HK-2 (cell line): ENCODE measurements at regions not wholly inside any gene's neighbourhood (a gene's known extent, or its start where the extent isn't known, plus 50 kb on each side); places are given as distances from the start of the nearest gene placed in this dataset.
"Not testable (repeated sequence)": the region's sequence is repeated elsewhere in the genome, so short reads cannot be mapped to it uniquely, and the experiment has no call there.

Experiments
- DNase-seq: peaks from one replicate; pipeline ENCODE4 v3.0.0-alpha.2; 2018; ENCODE audit not compliant: unreplicated experiment

DNA sequence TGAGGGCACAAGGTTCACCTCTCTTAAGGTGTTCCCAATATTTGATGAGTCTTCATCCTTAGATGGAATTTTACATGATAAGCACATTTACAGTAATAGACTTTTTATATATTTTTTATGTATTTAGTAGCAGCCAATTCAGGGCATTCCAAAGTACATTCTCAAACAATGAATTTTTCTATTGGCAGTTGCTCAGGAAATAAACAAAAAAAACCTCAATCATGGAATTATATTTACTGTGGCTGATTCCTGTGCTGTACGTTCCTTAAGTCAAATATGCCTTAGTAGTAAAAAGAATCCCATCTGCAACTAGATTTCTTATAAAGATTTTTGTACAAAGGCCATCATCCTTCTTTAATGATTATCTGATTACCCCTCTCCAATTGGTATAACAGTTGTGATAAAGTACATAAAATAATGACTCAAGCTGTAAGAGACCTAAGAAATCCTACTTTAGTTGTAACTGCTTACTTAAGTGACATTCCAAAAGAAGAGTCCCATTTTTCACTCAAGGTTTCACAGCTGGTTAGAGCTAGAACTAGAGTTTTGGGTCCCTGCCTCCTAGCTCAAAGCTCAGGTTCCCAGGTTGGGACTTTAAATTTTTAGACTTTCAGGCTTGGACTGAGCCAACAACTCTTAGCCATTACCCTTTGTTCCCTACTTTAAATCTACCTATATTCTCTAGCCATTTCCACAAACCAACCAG is 152.7 kb downstream of the FHIP1A start:
- DNase-seq, result no peak

DNA sequence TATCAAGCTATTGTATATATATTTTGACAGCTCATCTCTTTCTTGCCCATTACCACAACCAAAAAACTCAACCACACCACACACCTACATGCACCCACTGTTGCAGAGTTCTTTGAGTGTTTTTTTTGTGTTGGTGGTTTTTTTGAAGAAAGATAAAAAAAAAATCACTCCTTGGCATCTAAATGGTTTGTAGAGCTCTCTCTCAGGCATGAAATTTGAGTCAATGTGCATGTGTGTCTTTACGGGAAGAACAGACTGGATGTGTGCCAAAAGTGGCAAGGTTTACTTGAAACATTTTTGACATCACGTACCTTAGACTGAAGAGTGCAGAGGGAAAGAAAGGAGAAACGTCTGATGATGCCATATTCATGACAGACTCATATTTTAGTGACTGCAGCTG is 154.2 kb downstream of the FHIP1A start:
- no peak for DNase-seq

DNA sequence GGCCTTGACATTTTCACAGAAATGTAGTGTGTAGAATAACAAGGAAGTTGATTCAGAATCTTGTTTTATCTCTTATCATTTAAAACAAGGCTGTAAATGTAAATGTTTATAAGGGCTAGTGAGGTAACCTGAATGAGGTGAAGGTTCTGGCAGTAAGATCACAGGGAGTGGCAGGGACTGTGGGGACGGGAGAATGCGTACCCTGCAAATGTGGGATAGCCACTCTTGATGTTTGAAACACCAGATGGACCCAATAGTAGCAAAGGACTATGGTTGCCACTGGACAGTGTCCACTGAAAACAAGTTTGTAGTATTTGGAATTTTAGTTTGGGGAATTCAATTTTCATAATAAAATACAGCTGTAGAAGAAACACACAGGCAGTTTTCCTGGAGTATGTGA is 155.3 kb downstream of the FHIP1A start:
- no peak for DNase-seq

DNA sequence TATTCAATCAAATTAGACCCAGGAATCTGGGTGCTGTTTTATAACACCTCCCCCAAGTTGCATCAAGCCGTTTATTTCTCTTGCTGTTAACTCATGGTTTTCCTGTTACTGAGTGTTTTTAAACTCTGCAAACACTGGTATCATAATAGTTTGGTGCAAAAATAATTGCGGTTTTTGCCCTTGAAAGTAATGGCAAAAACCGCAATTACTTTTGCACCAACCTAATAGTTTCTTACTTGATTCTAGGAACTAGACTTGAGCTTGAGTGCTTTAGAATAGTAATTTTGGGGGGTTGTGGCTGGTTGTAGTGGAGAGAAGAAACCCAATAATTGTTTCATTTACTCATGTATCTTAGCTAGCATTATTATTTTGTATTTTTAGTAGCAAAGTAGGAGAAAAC is 156.6 kb downstream of the FHIP1A start:
- no peak for DNase-seq

DNA sequence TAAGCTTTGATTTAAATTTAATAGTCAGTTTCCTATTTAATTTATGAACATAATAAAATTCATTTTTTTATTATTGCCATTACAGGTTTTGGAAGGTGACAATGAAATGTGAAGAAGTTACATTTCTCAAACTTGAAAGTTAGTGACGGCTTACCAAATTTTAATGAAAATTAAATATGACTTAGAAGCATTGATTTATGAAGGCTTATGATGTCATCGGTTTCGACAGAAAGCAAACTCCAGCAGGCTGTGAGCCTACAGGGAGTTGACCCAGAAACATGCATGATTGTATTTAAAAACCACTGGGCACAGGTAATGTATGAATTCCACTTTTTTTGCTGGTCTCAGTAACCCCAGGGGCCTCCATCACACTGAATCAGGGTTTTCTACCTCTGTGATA is 157.1 kb downstream of the FHIP1A start:
- DNase-seq, result no peak

DNA sequence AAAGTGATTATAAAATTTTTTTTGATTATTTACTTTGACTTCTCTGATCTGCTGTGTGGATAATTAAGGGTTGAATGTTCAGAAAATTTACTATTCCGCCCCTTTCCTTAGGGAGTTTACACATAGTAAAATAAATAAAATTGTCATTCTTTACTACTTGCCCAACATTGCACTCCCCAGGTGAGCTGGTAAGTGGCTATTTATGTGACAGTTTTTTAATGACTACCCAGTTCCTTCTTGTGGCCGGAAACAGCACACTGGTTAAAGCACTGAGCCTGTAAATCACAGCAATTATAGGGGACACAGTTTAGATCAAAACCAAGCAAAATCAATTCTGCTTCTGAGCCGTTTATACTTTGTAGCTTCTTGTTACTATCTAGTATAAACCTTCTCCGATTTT is 158.1 kb downstream of the FHIP1A start:
- DNase-seq, result no peak

DNA sequence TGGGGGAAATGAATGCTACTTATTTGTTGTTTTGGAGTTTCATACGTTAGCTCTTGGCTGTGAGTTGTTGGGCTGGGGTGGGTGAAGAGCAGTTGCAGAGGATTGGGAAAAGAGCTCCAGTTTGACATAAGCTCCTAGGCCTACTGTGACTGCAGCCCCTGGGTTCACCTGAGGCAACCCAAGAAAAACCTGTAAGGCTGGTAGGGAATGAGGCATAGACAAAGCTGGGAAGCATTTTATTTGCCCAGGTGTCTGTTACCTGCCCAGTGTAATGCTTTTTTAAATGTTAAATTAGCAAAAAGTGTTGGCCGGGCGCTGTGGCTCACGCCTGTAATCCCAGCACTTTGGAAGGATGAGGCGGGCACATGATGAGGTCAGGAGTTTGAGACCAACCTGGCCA is 160.0 kb downstream of the FHIP1A start:
- no peak for DNase-seq

DNA sequence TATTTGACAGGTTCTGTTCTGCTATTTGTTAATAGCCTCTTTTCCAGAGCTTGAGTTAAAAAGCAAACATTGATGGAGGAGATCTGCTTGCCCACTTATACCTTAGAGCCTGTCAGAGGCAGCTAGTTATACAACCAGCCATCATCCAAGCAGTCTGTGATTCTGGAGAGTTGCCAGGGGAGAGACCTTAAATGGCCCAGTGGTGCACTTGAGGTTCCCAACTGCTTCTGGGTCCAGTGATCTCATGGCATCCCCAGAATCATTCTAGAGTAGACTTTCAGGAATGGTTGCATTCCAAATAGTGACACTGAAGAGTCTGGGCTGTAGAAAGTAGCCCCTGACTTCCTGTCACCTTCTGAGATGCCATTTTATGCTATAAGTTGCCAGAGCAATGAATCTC is 160.7 kb downstream of the FHIP1A start:
- no peak for DNase-seq

DNA sequence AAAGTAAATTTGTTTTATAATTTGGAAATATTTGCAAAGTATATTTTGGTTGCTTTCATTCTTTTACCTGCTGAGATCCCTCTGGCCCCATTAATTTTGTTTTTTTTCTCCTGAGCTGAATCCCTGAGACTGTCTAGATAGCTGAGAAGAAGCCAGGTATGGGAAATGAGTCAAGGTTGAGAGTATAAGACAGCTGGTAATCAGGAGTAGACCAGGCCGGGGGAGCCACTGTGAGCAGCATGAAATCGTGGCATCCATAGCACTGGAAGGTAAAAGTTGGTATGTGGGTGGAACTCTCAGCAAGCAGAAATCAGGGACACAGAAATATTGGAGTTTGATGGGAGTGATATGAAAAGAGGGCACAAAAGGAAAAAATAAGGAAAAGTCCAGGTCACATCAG is 164.5 kb downstream of the FHIP1A start:
- DNase-seq, result no peak

DNA sequence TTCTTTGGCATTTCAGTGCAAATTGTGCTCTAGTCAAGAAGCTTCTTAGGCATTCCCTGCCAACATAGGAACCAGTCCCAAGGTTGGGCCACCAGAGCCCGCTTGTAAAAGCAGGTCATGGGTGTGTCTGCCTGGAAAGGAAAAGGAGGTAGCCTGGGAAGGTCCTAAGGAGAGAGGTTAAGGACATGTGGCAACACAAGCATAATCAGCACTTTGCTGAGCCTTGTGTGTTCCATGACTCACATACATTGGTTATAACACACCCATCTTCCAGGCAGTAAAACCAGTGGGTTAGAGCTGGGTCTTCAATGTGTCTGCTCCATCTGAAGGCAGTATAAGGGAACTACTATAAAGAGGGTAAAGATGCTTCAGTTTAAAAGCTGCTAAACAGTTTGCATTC is 165.0 kb downstream of the FHIP1A start:
- no peak for DNase-seq

DNA sequence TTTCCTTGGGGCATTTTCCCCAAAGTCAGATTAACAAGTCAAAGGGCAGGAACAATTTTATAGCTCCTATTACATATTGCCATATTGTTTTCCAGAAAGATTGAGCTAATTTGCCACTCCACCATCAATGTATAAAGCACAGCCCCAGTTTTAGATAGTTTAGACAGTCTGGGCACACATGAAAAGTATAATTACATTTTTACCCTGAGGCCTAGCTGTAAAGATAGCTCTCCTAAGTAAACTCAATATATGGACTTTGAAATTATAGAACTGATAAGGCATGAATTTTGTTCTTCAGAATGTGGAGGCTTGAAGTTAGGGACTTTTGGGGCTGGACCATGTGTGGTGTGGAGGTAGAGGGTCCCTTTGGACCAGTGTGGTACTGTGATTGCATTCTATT is 166.0 kb downstream of the FHIP1A start:
- DNase-seq, result no peak

DNA sequence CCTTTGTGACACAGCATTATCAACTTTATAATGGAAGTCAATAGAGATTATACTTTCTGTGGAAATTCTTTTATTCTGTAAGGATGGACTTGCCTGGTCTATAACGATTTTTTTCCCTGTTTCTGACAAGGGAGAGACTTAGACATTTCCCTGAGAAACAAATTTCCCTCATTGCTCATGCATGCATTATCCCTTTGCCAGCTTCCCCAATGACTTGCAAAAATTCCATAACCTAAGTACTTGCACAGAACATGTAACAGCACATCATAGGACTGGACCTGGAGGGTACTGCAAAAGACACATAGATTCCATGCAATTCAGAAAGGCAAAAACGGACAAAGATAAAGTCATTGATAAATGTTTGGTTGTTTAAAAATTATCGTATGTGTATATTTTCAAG is 166.7 kb downstream of the FHIP1A start:
- DNase-seq, result no peak

DNA sequence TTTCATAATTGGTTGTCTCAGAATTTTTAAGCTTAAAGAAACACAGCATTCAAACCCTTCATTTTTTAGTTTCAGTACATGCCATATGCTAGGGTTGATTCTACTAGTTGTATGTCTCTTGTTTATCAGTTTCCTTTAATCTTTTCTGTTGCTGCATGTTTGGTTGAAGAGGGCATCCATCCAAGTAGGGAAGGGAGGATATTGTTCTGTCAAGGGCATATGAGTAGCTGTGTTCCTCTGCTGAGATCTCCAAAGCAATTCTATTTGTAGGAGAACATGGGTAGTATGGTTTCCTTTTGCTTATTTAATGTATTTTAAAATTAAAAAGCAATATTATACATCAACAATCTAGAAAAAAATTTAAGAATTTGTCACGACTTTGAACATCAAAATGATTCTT is 167.7 kb downstream of the FHIP1A start:
- no peak for DNase-seq

DNA sequence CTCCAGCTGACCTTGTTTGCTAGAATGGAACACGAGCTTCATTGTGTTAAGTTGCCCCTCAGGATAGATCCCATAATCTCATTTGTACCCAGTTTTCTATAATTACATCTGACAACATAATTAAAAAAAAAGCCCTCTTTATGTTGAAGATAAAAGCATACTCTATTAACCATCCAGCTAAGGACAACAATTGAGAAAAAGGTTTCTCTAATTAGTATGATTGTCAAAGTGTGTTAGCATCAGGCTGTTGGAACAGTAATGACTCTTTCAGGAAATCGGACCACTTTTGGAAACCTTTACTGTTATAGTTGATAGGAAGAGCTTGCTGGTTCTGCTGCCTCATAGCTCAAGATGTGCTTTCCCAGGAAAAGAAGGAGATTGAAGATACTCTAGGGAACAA is 172.6 kb downstream of the FHIP1A start:
- DNase-seq, result no peak

DNA sequence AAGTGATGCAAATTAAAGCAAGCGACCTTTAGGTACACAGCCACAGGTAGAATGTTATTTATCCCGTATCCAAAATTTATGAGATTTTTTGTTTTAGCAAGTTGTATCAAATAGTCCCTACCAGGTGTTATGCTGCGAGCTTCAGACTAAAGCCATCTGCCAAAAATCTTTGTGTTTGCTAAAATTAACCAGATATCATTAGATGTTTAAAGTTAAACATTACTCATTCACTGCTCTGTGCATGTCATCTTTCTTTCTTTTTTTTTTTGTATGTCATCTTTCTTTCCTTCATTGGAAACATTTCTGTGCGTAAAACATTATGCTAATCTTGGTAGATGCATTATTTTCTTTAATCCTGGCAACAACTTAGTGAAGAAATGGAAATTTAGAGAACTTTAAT is 173.1 kb downstream of the FHIP1A start:
- DNase-seq, result no peak

DNA sequence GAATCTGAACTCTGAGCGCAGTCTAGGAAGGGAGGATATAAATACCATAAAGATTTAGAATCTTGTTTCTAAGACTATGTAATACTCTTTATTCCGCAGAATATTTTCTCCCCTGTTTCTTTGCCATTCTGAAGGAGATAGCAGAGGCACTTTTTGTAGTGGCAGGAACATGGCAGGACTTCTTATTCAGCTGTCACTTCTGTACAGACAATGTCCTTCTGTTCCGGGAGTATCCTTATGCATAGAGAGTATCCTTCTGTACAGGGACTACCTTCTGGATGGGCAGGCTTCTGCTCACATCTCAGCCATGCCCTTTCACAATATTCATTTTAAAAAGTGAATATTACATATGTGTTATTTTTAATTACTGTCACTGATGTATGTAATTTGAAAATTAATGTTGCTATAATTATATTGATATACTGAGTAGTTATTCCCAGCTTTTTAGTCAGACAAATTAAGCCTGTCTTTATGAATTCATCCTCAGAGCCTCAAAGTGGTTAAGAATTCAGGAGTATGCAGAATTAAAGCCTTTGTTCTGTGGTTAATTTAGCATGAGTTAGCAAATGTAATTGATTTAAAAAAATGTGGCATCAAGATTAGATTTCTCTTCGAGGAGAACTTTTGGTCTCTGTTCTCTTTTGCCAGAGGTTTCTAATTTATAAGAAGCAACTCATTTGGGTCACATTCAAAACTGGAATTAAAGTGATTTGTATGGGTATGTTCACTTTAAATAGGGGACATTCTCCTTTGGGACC is 174.4 kb downstream of the FHIP1A start:
- no peak for DNase-seq

DNA sequence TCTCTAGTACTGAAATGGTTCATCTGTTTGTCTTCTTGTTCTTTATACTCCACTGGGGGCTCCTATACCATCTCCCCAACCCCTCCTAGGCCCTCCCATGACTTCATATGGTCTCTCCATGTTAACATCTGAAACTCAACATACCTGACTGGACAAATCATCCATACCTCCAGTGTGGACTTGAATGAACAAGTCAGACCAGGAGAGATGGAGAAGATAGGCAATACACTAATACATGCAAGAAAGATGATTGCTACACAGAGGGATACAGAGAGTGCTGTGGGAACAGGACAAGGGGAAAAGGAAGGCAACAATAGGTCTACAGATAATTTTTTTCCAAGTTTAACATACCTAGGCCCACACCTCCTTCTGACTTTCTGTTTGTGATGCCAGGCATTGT is 175.1 kb downstream of the FHIP1A start:
- no peak for DNase-seq

DNA sequence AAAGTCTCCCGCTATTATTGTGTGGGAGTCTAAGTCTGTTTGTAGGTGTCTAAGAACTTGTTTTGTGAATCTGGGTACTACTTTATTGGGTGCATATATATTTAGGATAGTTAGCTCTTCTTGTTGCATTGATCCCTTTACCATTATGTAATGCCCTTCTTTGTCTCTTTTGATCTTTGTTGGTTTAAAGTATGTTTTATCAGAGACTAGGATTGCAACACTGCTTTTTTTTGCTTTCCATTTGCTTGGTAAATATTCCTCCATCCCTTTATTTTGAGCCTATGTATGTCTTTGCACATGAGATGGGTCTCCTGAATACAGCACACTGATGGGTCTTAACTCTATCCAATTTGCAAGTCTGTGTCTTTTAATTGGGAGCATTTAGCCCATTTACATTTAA is 165.2 kb downstream of the GATB start:
- DNase-seq, result not testable (repeated sequence)

DNA sequence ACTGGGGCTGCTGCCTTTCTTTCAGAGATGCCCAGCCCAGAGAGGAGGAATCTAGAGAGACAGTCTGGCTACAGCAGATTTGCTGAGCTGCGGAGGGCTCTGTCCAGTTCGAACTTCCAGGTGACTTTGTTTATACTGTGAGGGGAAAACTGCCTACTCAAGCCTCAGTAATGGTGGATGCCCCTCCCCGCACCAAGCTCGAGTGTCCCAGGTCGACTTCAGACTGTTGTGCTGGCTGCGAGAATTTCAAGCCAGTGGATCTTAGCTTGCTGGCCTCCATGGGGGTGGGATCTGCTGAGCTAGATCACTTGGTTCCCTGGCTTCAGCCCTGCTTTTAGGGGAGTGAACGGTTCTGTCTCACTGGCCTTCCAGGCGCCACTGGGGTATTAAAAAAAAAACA is 163.1 kb downstream of the GATB start:
- not testable (repeated sequence) for DNase-seq

DNA sequence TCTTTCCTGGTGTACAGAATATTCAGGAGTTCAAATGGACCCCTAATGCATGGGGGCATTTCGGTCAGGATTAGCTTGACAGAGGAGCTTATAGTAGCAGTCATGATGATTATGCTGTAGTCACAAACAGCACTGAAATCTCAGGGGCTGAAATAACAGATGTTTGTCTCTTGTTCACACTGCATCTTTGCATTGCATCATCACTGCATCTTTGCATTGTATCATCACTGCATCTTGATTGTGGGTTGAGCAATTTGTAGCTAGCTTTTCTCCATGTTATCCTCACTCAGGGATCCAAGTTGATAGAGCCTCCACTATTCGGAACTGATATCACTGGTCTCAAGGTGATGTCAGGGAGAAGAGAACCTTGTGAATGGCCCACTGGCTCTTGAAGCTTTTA is 160.9 kb downstream of the GATB start:
- no peak for DNase-seq

DNA sequence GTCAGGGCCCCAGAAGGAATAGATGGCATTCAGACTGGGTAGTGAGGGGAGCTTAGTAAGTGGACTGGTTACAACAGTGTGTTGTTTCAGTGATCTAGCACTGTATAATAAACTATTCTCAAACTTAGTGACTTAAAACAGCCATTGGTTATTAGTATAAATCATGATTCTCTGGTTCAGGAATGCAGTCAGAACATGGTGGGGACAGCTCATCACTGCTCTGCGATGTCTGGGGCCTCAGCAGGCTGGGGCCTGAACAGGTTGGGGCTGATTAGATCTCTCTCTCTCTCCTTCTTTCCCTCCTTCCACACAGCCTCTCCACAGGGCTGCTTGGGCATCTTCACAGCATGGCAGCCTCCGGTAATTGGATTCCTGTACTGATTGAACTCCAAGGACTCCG is 160.4 kb downstream of the GATB start:
- no peak for DNase-seq

DNA sequence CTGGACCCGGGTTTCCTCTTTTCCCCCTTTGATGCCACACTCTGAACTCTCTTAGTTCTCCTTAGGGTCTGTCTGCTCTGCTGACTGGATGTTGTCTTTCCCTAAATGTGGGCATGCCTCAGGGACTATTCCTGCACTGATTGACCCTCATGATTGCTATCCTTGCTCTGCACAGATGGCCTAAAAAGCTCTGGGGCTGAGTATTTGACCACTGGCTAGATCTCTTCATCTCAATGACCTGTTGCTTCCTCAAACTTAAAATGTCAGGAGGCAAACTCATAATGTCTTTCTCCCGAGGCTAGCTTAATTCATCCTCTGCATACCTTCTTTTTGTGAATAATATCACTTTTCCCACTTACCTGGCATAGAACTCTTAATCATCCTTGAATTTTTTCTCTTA is 157.4 kb downstream of the GATB start:
- DNase-seq, result no peak

DNA sequence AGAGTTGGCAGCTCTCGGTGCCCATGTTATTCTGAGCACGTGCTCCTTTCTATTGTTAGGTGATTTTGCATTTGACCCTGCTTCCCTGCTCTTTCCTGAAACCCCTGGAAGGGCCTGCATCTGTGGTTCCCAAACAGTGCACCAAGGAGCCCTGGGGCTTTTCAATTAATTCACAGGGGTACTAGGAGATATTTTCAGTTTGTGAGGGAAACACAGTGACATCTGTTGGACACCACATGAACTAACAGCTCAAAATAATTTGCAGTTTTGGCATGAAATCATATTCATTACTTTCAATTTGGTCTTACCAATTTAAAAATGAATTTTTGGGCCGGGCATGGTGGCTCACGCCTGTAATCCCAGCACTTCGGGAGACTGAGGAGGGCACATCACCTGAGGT is 156.6 kb downstream of the GATB start:
- DNase-seq, result no peak

DNA sequence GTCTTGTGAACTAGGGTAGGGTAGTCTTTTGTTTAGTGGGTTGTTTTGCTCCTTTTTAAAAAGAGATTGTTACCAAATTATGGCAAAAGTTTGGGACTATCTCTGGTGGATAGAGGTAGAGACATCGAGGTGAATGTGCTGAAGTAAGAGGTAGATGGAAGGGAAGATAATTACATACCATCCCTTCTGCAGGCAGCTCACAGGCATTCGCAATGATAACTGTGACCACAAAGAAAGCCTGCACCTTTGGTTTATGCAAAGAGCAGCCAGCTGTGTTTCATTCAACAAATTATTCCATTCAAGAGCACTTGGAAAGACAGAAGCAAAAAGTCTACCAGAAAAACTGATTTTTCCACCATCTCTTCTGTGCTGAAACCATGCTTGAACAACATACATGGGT is 155.6 kb downstream of the GATB start:
- no peak for DNase-seq
